H1 (cell line): ENCODE measurements at regions not wholly inside any gene's neighbourhood (a gene's known extent, or its start where the extent isn't known, plus 50 kb on each side); places are given as distances from the start of the nearest gene placed in this dataset.

Source experiments
- CTCF ChIA-PET: fragments of 300-600 bp; sonication (Branson Sonifier 250); formaldehyde crosslinking; loops from one replicate; lab custom pipeline; 2021; ENCODE audit not compliant: partially characterized antibody; lab: Charles Lee
- POLR2A ChIA-PET: fragments of 300-600 bp; sonication (Branson Sonifier 250); formaldehyde crosslinking; loops from one replicate; lab custom pipeline; 2021; ENCODE audit warnings: inconsistent platforms; ENCODE audit not compliant: partially characterized antibody; lab: Charles Lee
- DNase-seq, 2 experiments: peaks; one replicate each; pipeline versions ENCODE4 v3.0.0 to v3.0.0-alpha.2; 2010 to 2022; ENCODE audit warnings: low spot score in 2 of 2, low read depth in 1 of 2, mixed read lengths in 1 of 2
- FAIRE-seq: peaks from 2 replicates; lab custom pipeline; 2011; peaks lifted over from hg19 to GRCh38; lab: Jason Lieb, UNC
- H2AFZ ChIP-seq: 2 replicates; pipeline ENCODE4 v1.8.1; 2012; ENCODE audit warnings: low read length, inconsistent platforms
- H2AK5ac ChIP-seq: 2 replicates; pipeline ENCODE4 v1.6.1; 2013; ENCODE audit warnings: low read depth, low read length
- H2BK120ac ChIP-seq: replicated peaks from 2 replicates; pipeline ENCODE3; 2013; ENCODE audit warnings: low read depth, low read length, inconsistent platforms
- H2BK12ac ChIP-seq: 2 replicates; pipeline ENCODE4 v1.6.1; 2013; ENCODE audit warnings: low read depth, low read length
- H2BK15ac ChIP-seq: 2 replicates; pipeline ENCODE4 v1.6.1; 2013; ENCODE audit warnings: low read length
- H2BK20ac ChIP-seq: 2 replicates; pipeline ENCODE4 v1.6.1; 2013; ENCODE audit warnings: low read length
- H2BK5ac ChIP-seq: 2 replicates; pipeline ENCODE4 v1.6.1; 2013; ENCODE audit warnings: low read depth, low read length
- H3K14ac ChIP-seq: 2 replicates; pipeline ENCODE4 v1.6.1; 2013; ENCODE audit warnings: inconsistent platforms; ENCODE audit not compliant: insufficient read length
- H3K18ac ChIP-seq: 2 replicates; pipeline ENCODE4 v1.6.1; 2013; ENCODE audit warnings: low read length; ENCODE audit errors: extremely low read depth
- H3K23ac ChIP-seq: 2 replicates; pipeline ENCODE4 v1.6.1; 2013; ENCODE audit warnings: inconsistent platforms; ENCODE audit not compliant: insufficient read length
- H3K23me2 ChIP-seq: 2 replicates; pipeline ENCODE4 v1.6.1; 2013; ENCODE audit warnings: low read depth, low read length
- H3K27ac ChIP-seq: 2 replicates; pipeline ENCODE4 v1.6.1; 2011; ENCODE audit warnings: low read depth, low read length, inconsistent platforms
- H3K27me3 ChIP-seq, 4 experiments: replicated peaks in 1 of 4; 1 replicate in 1 of 4; 2 replicates in 3 of 4; pipeline versions ENCODE4 v1.6.1 to v1.8.1; 2011 to 2013; ENCODE audit warnings: low read length in 3 of 4, mild to moderate bottlenecking in 3 of 4, inconsistent platforms in 2 of 4, mixed read lengths in 2 of 4, moderate library complexity in 1 of 4; ENCODE audit not compliant: control insufficient read depth in 3 of 4, insufficient read depth in 3 of 4; ENCODE audit errors: extremely low read depth in 1 of 4
- H3K36me3 ChIP-seq, 4 experiments: 2 replicates each; pipeline versions ENCODE4 v1.6.1 to v1.8.1; 2011 to 2013; ENCODE audit warnings: mild to moderate bottlenecking in 4 of 4, low read length in 3 of 4, moderate library complexity in 2 of 4, control low read depth in 1 of 4, inconsistent platforms in 1 of 4; ENCODE audit not compliant: insufficient read depth in 4 of 4, control insufficient read depth in 2 of 4
- H3K4ac ChIP-seq: replicated peaks from 2 replicates; pipeline ENCODE3; 2013; ENCODE audit warnings: low read length, low read depth, mixed read lengths, inconsistent platforms; ENCODE audit not compliant: insufficient read length
- H3K4me1 ChIP-seq, 4 experiments: replicated peaks in 1 of 4; 1 replicate in 1 of 4; 2 replicates in 3 of 4; pipeline versions ENCODE4 v1.6.1 to v1.8.1; 2011 to 2013; ENCODE audit warnings: low read length in 3 of 4, inconsistent platforms in 2 of 4, mixed read lengths in 1 of 4; ENCODE audit not compliant: insufficient read depth in 4 of 4, control insufficient read depth in 3 of 4
- H3K4me2 ChIP-seq, 2 experiments: 2 replicates each; pipeline versions ENCODE4 v1.6.1 to v1.8.1; 2011 to 2013; ENCODE audit warnings: low read depth in 2 of 2, low read length in 2 of 2, control low read depth in 1 of 2, inconsistent platforms in 1 of 2, mild to moderate bottlenecking in 1 of 2; ENCODE audit not compliant: insufficient read depth in 1 of 2
- H3K4me3 ChIP-seq, 4 experiments: fragments of 200-600, 300-600 bp in 1 of 4; sonication (generic), shearing (Covaris generic), sonication (Bioruptor Twin) in 1 of 4; 2 replicates each; pipeline versions ENCODE4 v1.5.1 to v1.8.1; 2011 to 2016; ENCODE audit warnings: low read length in 4 of 4, low read depth in 3 of 4, control low read depth in 2 of 4, inconsistent platforms in 2 of 4, mild to moderate bottlenecking in 2 of 4, mixed read lengths in 1 of 4, moderate library complexity in 1 of 4; ENCODE audit not compliant: insufficient read depth in 2 of 4; ENCODE audit errors: extremely low read depth in 1 of 4
- H3K56ac ChIP-seq: replicated peaks from 2 replicates; pipeline ENCODE3; 2013; ENCODE audit warnings: low read depth, mild to moderate bottlenecking, mixed read lengths, low read length, inconsistent platforms; ENCODE audit not compliant: insufficient read length
- H3K79me1 ChIP-seq: 2 replicates; pipeline ENCODE4 v1.6.1; 2013; ENCODE audit warnings: low read depth, low read length, control low read depth
- H3K79me2 ChIP-seq, 2 experiments: 2 replicates each; pipeline versions ENCODE4 v1.6.1 to v1.8.1; 2012 to 2013; ENCODE audit warnings: low read length in 2 of 2, mild to moderate bottlenecking in 2 of 2, inconsistent platforms in 1 of 2; ENCODE audit not compliant: insufficient read depth in 2 of 2, control insufficient read depth in 1 of 2
- H3K9ac ChIP-seq, 4 experiments: replicated peaks in 1 of 4; 1 replicate in 1 of 4; 2 replicates in 3 of 4; pipeline versions ENCODE4 v1.6.1 to v1.8.1; 2011 to 2013; ENCODE audit warnings: low read depth in 3 of 4, low read length in 3 of 4, control low read depth in 2 of 4, mild to moderate bottlenecking in 2 of 4, moderate library complexity in 2 of 4, inconsistent platforms in 1 of 4; ENCODE audit errors: extremely low read depth in 1 of 4
- H3K9me3 ChIP-seq, 2 experiments: 2 replicates each; pipeline versions ENCODE4 v1.6.1 to v1.8.1; 2012 to 2013; ENCODE audit warnings: mild to moderate bottlenecking in 2 of 2, moderate library complexity in 2 of 2, control low read depth in 1 of 2, inconsistent platforms in 1 of 2, low read depth in 1 of 2, low read length in 1 of 2, mixed read lengths in 1 of 2; ENCODE audit not compliant: insufficient read depth in 2 of 2
- H4K20me1 ChIP-seq, 2 experiments: replicated peaks in 1 of 2; 2 replicates each; pipeline versions ENCODE3 to v1.8.1; 2011 to 2013; ENCODE audit warnings: inconsistent platforms in 2 of 2, low read length in 2 of 2, mild to moderate bottlenecking in 1 of 2; ENCODE audit not compliant: insufficient read depth in 2 of 2, control insufficient read depth in 1 of 2
- H4K5ac ChIP-seq: 2 replicates; pipeline ENCODE4 v1.6.1; 2013; ENCODE audit warnings: low read length, low read depth, mixed read lengths, inconsistent platforms; ENCODE audit not compliant: insufficient read length
- H4K8ac ChIP-seq: 2 replicates; pipeline ENCODE4 v1.8.0; 2013; ENCODE audit warnings: mild to moderate bottlenecking, moderate library complexity, low read length, inconsistent platforms; ENCODE audit not compliant: insufficient read depth; ENCODE audit errors: extremely low read depth
- H4K91ac ChIP-seq: replicated peaks from 2 replicates; pipeline ENCODE3; 2013; ENCODE audit warnings: low read length, mixed read lengths, inconsistent platforms; ENCODE audit not compliant: insufficient read length
- ASH2L ChIP-seq: fragments of 200-600, 300-600 bp; sonication (generic); IDR thresholded peaks from one replicate; pipeline ENCODE4 v1.7.1; 2017; ENCODE audit warnings: low read length
- ATF3 ChIP-seq: IDR thresholded peaks from 2 replicates; pipeline ENCODE4 v1.6.1; 2011; ENCODE audit warnings: low read depth, mild to moderate bottlenecking, low read length; ENCODE audit not compliant: insufficient read depth
- CHD1 ChIP-seq: IDR thresholded peaks from 2 replicates; pipeline ENCODE4 v1.6.1; 2012; ENCODE audit warnings: low read depth, low read length, improper control_type of control experiment
- E2F6 ChIP-seq: IDR thresholded peaks from 2 replicates; pipeline ENCODE4 v1.6.1; 2012; ENCODE audit warnings: inconsistent platforms
- HDAC6 ChIP-seq: IDR thresholded peaks from one replicate; pipeline ENCODE4 v1.7.1; 2012; ENCODE audit warnings: low read depth, mild to moderate bottlenecking, inconsistent platforms, low read length, moderate library complexity
- PHF8 ChIP-seq: fragments of 200-600 bp; sonication (generic); conservative IDR thresholded peaks from 2 replicates; pipeline ENCODE4 v1.7.1; 2012; ENCODE audit warnings: low read depth, mild to moderate bottlenecking, inconsistent platforms, low read length, moderate library complexity
- RNF2 ChIP-seq: fragments of 200-900, 300-1000 bp; sonication (generic); IDR thresholded peaks from 2 replicates; pipeline ENCODE4 v1.7.1; 2016; ENCODE audit warnings: borderline replicate concordance, low read depth, mild to moderate bottlenecking, antibody characterized with exemption, low read length; ENCODE audit not compliant: poor library complexity, severe bottlenecking; ENCODE audit errors: missing control alignments
- SAP30 ChIP-seq: fragments of 300-600 bp; sonication (generic); IDR thresholded peaks from 2 replicates; pipeline ENCODE4 v1.7.1; 2012; ENCODE audit warnings: low read length, moderate library complexity, mild to moderate bottlenecking, inconsistent platforms; ENCODE audit not compliant: insufficient read depth, insufficient replicate concordance
- SIN3A ChIP-seq, 2 experiments: IDR thresholded peaks in 1 of 2; conservative IDR thresholded peaks in 1 of 2; 2 replicates each; pipeline ENCODE4 v1.6.1; 2011 to 2012; ENCODE audit warnings: low read length in 2 of 2, improper control_type of control experiment in 1 of 2, low read depth in 1 of 2, mild to moderate bottlenecking in 1 of 2
- SIRT6 ChIP-seq: IDR thresholded peaks from one replicate; pipeline ENCODE4 v1.7.1; 2012; ENCODE audit warnings: low read length, inconsistent platforms
- SP1 ChIP-seq: IDR thresholded peaks from 2 replicates; pipeline ENCODE4 v1.6.1; 2011; ENCODE audit warnings: low read depth, low read length
- ZNF274 ChIP-seq: IDR thresholded peaks from 2 replicates; pipeline ENCODE4 v1.7.0; 2012; ENCODE audit warnings: low read length, borderline replicate concordance; ENCODE audit errors: extremely low read depth
- WGBS, 2 experiments: shearing (Covaris generic) in 1 of 2; methylation state at CpG; one replicate each; pipeline versions ENCODE4 v1.1.6 to v1.1.7; 2013 to 2015; ENCODE audit warnings: low lambda C conversion rate in 2 of 2, mixed read lengths in 2 of 2, inconsistent platforms in 1 of 2, low coverage in 1 of 2, missing lambda C conversion rate in 1 of 2; ENCODE audit not compliant: insufficient replicate concordance in 2 of 2, insufficient coverage in 1 of 2, insufficient read length in 1 of 2; ENCODE audit errors: extremely low coverage in 1 of 2, missing lambda C conversion rate in 1 of 2; 5-methylcytosine and 5-hydroxymethylcytosine counted together

GRCh38 chr14:42113358-42114069, 506.8 kb downstream of the LRFN5 start:
- ChIA-PET CTCF (no interaction called here), POLR2A (no interaction called here)
- DNase-seq (no peak), FAIRE-seq (no peak)
- no peaks in the 10 kb centered on the region for H3K23me2 ChIP-seq
- H3K23ac ChIP-seq, result no peak overlapping the region
- H3K9me3 ChIP-seq, result peaks cover 11 to 34% of the 10 kb centered on the region in 2 experiments
- no peak overlapping the region for H3K18ac ChIP-seq
- H2BK120ac ChIP-seq, result no peak overlapping the region
- no peak overlapping the region for H3K9ac ChIP-seq
- H2BK15ac ChIP-seq, result no peak overlapping the region
- no peak overlapping the region for H3K27ac ChIP-seq
- H3K4me2 ChIP-seq, result no peak overlapping the region
- H2BK12ac ChIP-seq, result no peak overlapping the region
- H4K91ac ChIP-seq, result no peak overlapping the region
- no peak overlapping the region for H4K5ac ChIP-seq
- no peak overlapping the region for H2BK5ac ChIP-seq
- no peaks in the 10 kb centered on the region for H3K79me1 ChIP-seq
- H4K20me1 ChIP-seq, result no peaks in the 10 kb centered on the region
- H3K56ac ChIP-seq, result no peak overlapping the region
- H4K8ac ChIP-seq, result no peak overlapping the region
- H3K36me3 ChIP-seq, result no peaks in the 10 kb centered on the region; a peak in 1 of 8 replicates
- no peak overlapping the region for H3K14ac ChIP-seq
- H3K4ac ChIP-seq, result no peak overlapping the region
- 96% methylated on average over 35 of the region's 60 CpGs; no CpG with 5 or more reads in 1 of the 2 experiments for WGBS, 2 experiments
- H2BK20ac ChIP-seq, result no peak overlapping the region
- no peaks in the 10 kb centered on the region for H3K27me3 ChIP-seq
- no peak overlapping the region for H2AK5ac ChIP-seq
- no peak overlapping the region for H2AFZ ChIP-seq
- H3K79me2 ChIP-seq, result no peaks in the 10 kb centered on the region
- no peaks in the 10 kb centered on the region for H3K4me1 ChIP-seq
- no peak overlapping the region for H3K4me3 ChIP-seq
- TF ChIP-seq ZNF274 (no peak), E2F6 (no peak), SIRT6 (no peak), SIN3A (conservative IDR thresholded peaks at IDR 0.05 in 1 of 2, IDR thresholded peaks at IDR 0.05 in 1 of 2; ENCODE audit: low read depth in 1 of 2, low read length in 2 of 2) (no peak), PHF8 (no peak), ASH2L (no peak), RNF2 (no peak), SP1 (no peak), CHD1 (no peak), HDAC6 (no peak), SAP30 (no peak), ATF3 (no peak)
